Tibial nerve (tissue), 4 donors: ENCODE measurements at regions not wholly inside any gene's neighbourhood (a gene's known extent, or its start where the extent isn't known, plus 50 kb on each side); places are given as distances from the start of the nearest gene placed in this dataset.

ENCODE experiments used
- DNase-seq, 2 donors: peaks; one replicate each; pipeline ENCODE4 v3.0.0-alpha.2; 2019; ENCODE audit warnings: low spot score in 2 of 2
- H3K27ac ChIP-seq, 4 donors: fragments of 200-600 bp; sonication (generic) in 3 of 4; one replicate each; pipeline ENCODE4 v1.5.1; 2017 to 2019; ENCODE audit warnings: mild to moderate bottlenecking in 1 of 4
- H3K27me3 ChIP-seq, 2 donors: fragments of 200-600 bp; sonication (generic) in 1 of 2; one replicate each; pipeline versions ENCODE4 v1.5.1 to v1.6.0; 2017 to 2019
- H3K36me3 ChIP-seq, 3 donors: fragments of 200-600 bp; sonication (generic); one replicate each; pipeline ENCODE4 v1.5.1; 2018 to 2019
- H3K4me1 ChIP-seq, 4 donors: fragments of 200-600 bp; sonication (generic) in 3 of 4; one replicate each; pipeline ENCODE4 v1.5.1; 2017 to 2019
- H3K4me3 ChIP-seq, 4 donors: fragments of 200-600 bp; sonication (generic) in 3 of 4; one replicate each; pipeline ENCODE4 v1.5.1; 2017 to 2019; ENCODE audit warnings: mild to moderate bottlenecking in 1 of 4, moderate library complexity in 1 of 4
- H3K9me3 ChIP-seq, 4 donors: fragments of 200-600 bp; sonication (generic) in 3 of 4; one replicate each; pipeline ENCODE4 v1.5.1; 2017 to 2019
- EP300 ChIP-seq, 2 donors: sonication (generic); formaldehyde crosslinking; IDR thresholded peaks; one replicate each; pipeline ENCODE4 v1.6.1; 2017; ENCODE audit warnings: antibody characterized with exemption in 2 of 2, mild to moderate bottlenecking in 1 of 2
- POLR2A ChIP-seq, 2 donors: fragments of 450-650 bp; IDR thresholded peaks; one replicate each; pipeline ENCODE4 v1.6.1; 2017; ENCODE audit warnings: antibody characterized with exemption in 2 of 2, mild to moderate bottlenecking in 2 of 2, moderate library complexity in 2 of 2
- WGBS, 2 donors: methylation state at CpG; one replicate each; pipeline ENCODE4 v1.1.5; 2018; 5-methylcytosine and 5-hydroxymethylcytosine counted together
- TF ChIP-seq, protein P1 (sequence below), 5 experiments: fragments of 200-600 bp in 3 of 5; fragments of 450-650 bp in 2 of 5; sonication (generic) in 3 of 5; IDR thresholded peaks; one replicate each; pipeline ENCODE4 v1.5.1; 2016 to 2019; ENCODE audit warnings: antibody characterized with exemption in 5 of 5, mild to moderate bottlenecking in 3 of 5, moderate library complexity in 2 of 5

DNA sequence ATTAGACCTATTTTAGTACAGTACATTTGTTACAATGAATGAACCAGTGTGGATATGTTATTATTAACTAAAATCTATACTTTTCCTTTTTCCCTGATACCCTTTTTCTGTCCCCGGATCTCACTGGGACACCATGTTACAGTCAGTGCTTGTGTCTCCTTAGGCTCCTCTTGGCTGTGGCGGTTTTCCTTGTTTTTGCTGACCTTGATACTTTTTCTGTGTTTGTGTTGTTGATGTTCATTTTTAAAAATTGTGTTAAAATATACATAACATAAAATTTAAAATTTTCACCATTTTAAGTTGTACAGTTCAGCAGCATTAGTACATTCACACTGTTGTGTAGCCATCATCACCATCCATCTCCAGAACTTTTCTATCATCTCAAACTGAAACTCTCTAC lies 54.2 kb upstream of the OSBPL3 start:
- 95 to 96% methylated on average over 2 of the region's 2 CpGs for WGBS, 2 donors
- Histone ChIP-seq H3K36me3 (no peaks in the 10 kb centered on the region), H3K4me3 (no peak overlapping the region), H3K27me3 (no peaks in the 10 kb centered on the region), H3K4me1 (no peaks in the 10 kb centered on the region), H3K9me3 (no peaks in the 10 kb centered on the region), H3K27ac (no peak overlapping the region)
- no peak for TF ChIP-seq POLR2A (IDR thresholded peaks at IDR 0.05)
- no peak for TF ChIP-seq EP300 (IDR thresholded peaks at IDR 0.05)
- TF ChIP-seq, protein P1, sequence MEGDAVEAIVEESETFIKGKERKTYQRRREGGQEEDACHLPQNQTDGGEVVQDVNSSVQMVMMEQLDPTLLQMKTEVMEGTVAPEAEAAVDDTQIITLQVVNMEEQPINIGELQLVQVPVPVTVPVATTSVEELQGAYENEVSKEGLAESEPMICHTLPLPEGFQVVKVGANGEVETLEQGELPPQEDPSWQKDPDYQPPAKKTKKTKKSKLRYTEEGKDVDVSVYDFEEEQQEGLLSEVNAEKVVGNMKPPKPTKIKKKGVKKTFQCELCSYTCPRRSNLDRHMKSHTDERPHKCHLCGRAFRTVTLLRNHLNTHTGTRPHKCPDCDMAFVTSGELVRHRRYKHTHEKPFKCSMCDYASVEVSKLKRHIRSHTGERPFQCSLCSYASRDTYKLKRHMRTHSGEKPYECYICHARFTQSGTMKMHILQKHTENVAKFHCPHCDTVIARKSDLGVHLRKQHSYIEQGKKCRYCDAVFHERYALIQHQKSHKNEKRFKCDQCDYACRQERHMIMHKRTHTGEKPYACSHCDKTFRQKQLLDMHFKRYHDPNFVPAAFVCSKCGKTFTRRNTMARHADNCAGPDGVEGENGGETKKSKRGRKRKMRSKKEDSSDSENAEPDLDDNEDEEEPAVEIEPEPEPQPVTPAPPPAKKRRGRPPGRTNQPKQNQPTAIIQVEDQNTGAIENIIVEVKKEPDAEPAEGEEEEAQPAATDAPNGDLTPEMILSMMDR (IDR thresholded peaks at IDR 0.05) = no peak
- DNase-seq = no peak

DNA sequence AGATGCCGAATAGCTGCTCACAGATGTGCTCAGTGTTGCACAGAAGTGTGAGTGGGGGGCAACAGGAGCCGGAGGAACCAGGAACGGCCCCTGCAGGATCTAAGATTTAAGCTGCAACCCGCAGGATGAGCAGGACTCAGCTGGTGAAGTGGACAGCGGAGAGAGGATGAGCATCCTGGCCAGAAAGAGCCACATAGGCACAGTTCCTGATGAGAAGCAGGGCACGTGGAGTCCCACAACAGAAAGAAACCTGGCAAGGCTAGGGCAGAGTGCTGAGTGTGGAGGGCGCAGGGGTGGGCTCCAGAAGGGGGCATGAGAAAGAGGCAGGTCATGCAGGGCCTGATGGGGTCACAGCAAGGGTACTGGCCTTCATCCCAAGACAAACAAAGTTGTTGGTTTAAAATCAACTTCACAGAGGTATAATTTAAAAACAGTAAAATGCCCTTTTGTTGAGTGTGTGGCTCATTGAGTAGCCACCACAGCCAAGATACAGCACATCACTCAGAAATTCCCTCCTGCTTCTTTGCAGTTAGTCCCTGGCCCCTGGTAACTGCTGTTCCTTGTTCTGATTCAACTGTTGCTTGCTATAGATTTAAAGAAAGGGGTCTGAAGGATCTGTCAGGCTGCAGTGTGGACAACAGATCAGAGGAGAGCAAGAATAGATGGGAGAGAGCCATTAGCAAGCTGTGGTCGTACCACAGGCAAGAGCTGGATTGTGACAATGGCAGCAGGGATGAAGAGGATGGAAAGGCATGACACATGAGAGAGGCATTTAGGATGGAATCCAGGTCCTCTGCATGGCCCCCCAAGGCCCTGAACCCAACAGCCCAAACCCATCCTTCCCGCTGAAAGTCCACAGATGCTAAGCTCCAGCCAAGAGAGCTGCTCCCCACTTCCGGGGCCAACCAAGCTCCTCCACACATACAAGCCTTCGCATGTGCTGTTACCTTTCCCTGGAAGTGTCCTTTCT lies 53.1 kb upstream of the OSBPL3 start:
- Histone ChIP-seq H3K27ac (no peak overlapping the region), H3K4me3 (no peak overlapping the region), H3K4me1 (no peaks in the 10 kb centered on the region), H3K27me3 (no peaks in the 10 kb centered on the region), H3K36me3 (no peaks in the 10 kb centered on the region), H3K9me3 (no peaks in the 10 kb centered on the region)
- no peak for DNase-seq
- 80% methylated on average over 11 of the region's 11 CpGs for WGBS, 2 donors
- no peak for TF ChIP-seq POLR2A (IDR thresholded peaks at IDR 0.05)
- TF ChIP-seq, protein P1 (IDR thresholded peaks at IDR 0.05) = no peak
- TF ChIP-seq EP300 (IDR thresholded peaks at IDR 0.05) = no peak

DNA sequence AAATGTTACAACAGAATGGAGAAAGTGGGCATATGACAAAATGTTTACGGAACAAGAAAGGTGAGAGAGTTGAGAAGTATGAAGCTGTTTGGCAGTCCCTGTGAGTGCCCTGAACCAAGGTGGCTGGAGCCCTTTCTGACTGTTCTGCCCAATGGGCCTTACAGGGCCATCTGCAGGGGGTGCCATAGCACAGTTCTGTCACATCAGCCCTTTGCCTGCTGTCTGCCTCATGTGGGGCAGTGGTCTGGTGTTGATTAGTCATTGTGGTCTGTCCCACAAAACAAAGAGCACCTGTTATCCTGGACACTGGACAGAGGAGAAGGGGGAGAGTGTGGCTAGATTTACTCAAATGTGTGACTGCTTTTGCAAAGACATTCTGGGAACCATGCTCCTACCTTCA lies 51.5 kb upstream of the OSBPL3 start:
- DNase-seq = no peak
- 95 to 100% methylated on average over 1 of the region's 1 CpG for WGBS, 2 donors
- TF ChIP-seq EP300 (IDR thresholded peaks at IDR 0.05) (no peak), POLR2A (IDR thresholded peaks at IDR 0.05) (no peak)
- TF ChIP-seq, protein P1 (IDR thresholded peaks at IDR 0.05) = no peak

DNA sequence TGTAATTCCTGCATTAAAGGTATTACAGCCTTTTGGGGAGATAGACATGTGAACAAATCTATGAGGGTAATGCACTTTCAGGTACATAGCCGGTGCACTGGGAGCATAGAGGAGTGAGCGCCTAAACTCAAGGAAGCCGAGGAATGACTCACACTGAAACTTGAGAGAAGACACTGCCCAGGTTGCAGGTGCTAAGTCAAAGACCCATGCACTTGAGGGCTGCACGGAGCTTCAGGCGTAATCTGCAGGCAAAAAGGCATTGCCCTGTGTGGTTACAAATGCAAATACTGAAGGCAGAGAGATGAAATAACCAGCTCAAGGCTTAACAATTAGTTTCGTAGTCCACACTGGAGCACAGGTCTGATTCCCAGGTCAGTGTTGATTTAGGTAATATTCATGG lies 51.0 kb upstream of the OSBPL3 start:
- DNase-seq = no peak
- WGBS, 2 donors = 73 to 90% methylated on average over 6 of the region's 6 CpGs

More for the DNA sequence above, 51.5 kb upstream of the OSBPL3 start:
- Histone ChIP-seq H3K27ac (no peak overlapping the region), H3K36me3 (no peaks in the 10 kb centered on the region), H3K4me1 (no peaks in the 10 kb centered on the region), H3K4me3 (no peak overlapping the region), H3K27me3 (no peaks in the 10 kb centered on the region), H3K9me3 (no peaks in the 10 kb centered on the region)

More for the DNA sequence above, 51.0 kb upstream of the OSBPL3 start:
- TF ChIP-seq EP300 (IDR thresholded peaks at IDR 0.05) = no peak
- TF ChIP-seq, protein P1 (IDR thresholded peaks at IDR 0.05) = no peak
- TF ChIP-seq POLR2A (IDR thresholded peaks at IDR 0.05) = no peak
- Histone ChIP-seq H3K36me3 (no peaks in the 10 kb centered on the region), H3K4me3 (no peak overlapping the region), H3K9me3 (no peaks in the 10 kb centered on the region), H3K4me1 (no peaks in the 10 kb centered on the region), H3K27me3 (no peaks in the 10 kb centered on the region), H3K27ac (no peak overlapping the region)
